ENCODE measurements at regions not wholly inside any gene's neighbourhood (a gene's known extent, or its start where the extent isn't known, plus 50 kb on each side); places are given as distances from the start of the nearest gene placed in this dataset.

- TF ChIP-seq EZH2 (IDR thresholded peaks at IDR 0.05; ENCODE audit: low read length, unreplicated experiment): no peak
- no peaks in the 10 kb centered on the region for H3K9me2 ChIP-seq (replicated peaks; ENCODE audit: low read length)
- H3K9me3 ChIP-seq (ENCODE audit: low read length): no peaks in the 10 kb centered on the region
- H3K4me2 ChIP-seq (ENCODE audit: low read length): no peak overlapping the region
- intact Hi-C loops (cut with micrococcal nuclease): no loop called here
- DNase-seq: no peak
- H3K4me1 ChIP-seq (ENCODE audit: insufficient read depth, low read length): no peaks in the 10 kb centered on the region
- H3K4me3 ChIP-seq (ENCODE audit: low read length): no peak overlapping the region
- no TSS peak for BruUV-seq (replicated peaks)
- no peak for ATAC-seq
- CTCF ChIA-PET: no interaction called here
- H3F3A ChIP-seq (ENCODE audit: low read length, unreplicated experiment): no peaks in the 10 kb centered on the region
- H3K9ac ChIP-seq (ENCODE audit: low read length): no peak overlapping the region
- no peak overlapping the region for H3K27ac ChIP-seq (ENCODE audit: low read length)
- no peak overlapping the region for H2AFZ ChIP-seq (ENCODE audit: low read length)
- no peaks in the 10 kb centered on the region for H3K36me3 ChIP-seq (ENCODE audit: low read depth, low read length)
- H3K79me2 ChIP-seq (ENCODE audit: low read length): no peaks in the 10 kb centered on the region
- H4K20me1 ChIP-seq (ENCODE audit: low read length): no peaks in the 10 kb centered on the region
- no peaks in the 10 kb centered on the region for H3K27me3 ChIP-seq (ENCODE audit: low read length)
- POLR2A ChIA-PET (ENCODE audit: unreplicated experiment): no interaction called here
Measured at GRCh38 chr7:140996-141395, 51.4 kb upstream of the FAM20C start.

- H3K27me3 ChIP-seq (ENCODE audit: low read length): no peaks in the 10 kb centered on the region
- H3K79me2 ChIP-seq (ENCODE audit: low read length): no peaks in the 10 kb centered on the region
- CTCF ChIA-PET: no interaction called here
- H3K4me1 ChIP-seq (ENCODE audit: insufficient read depth, low read length): no peaks in the 10 kb centered on the region
- no peak overlapping the region for H3K4me2 ChIP-seq (ENCODE audit: low read length)
- no peaks in the 10 kb centered on the region for H3K9me2 ChIP-seq (replicated peaks; ENCODE audit: low read length)
- H3K9me3 ChIP-seq (ENCODE audit: low read length): no peaks in the 10 kb centered on the region
- peaks cover 5% of the 10 kb centered on the region; the same call in 1 of the 2 replicates for H3K36me3 ChIP-seq (ENCODE audit: low read depth, low read length)
- no peaks in the 10 kb centered on the region for H3F3A ChIP-seq (ENCODE audit: low read length, unreplicated experiment)
- BruUV-seq (replicated peaks): no TSS peak
- no peak overlapping the region for H3K4me3 ChIP-seq (ENCODE audit: low read length)
- intact Hi-C loops (cut with micrococcal nuclease): no loop called here
- H3K9ac ChIP-seq (ENCODE audit: low read length): no peak overlapping the region
- TF ChIP-seq EZH2 (IDR thresholded peaks at IDR 0.05; ENCODE audit: low read length, unreplicated experiment): no peak
- no peak for TF ChIP-seq EZH2phosphoT487 (IDR thresholded peaks at IDR 0.05; ENCODE audit: borderline replicate concordance, low read length)
- no peak for TF ChIP-seq CTCF (conservative IDR thresholded peaks at IDR 0.05; ENCODE audit: low read depth, low read length)
- DNase-seq (no peak), ATAC-seq (no peak)
- H3K27ac ChIP-seq (ENCODE audit: low read length): no peak overlapping the region
- POLR2A ChIA-PET (ENCODE audit: unreplicated experiment): no interaction called here
- H2AFZ ChIP-seq (ENCODE audit: low read length): no peak overlapping the region
- no peaks in the 10 kb centered on the region for H4K20me1 ChIP-seq (ENCODE audit: low read length)
Measured at GRCh38 chr7:142248-142941, 50.0 kb upstream of the FAM20C start.
